DND-41 (cell line): ENCODE measurements at regions not wholly inside any gene's neighbourhood (a gene's known extent, or its start where the extent isn't known, plus 50 kb on each side); places are given as distances from the start of the nearest gene placed in this dataset.

ENCODE experiments used
- ATAC-seq: fragments of 200-7000 bp; cut with Tn5 transposase; 3 replicates; pipeline ENCODE4 v1.9.1; 2021; ENCODE audit warnings: low read depth; ENCODE audit not compliant: insufficient read depth
- DNase-seq: peaks from one replicate; pipeline ENCODE4 v3.0.0-alpha.2; 2020
- H2AFZ ChIP-seq: 2 replicates; pipeline ENCODE4 v1.6.0; 2012; ENCODE audit warnings: low read depth, low read length
- H3K27ac ChIP-seq: 2 replicates; pipeline ENCODE4 v1.5.1; 2012; ENCODE audit warnings: low read length, inconsistent platforms
- H3K27me3 ChIP-seq: fragments of 200-600 bp; sonication (generic); 2 replicates; pipeline ENCODE4 v1.6.0; 2012; ENCODE audit warnings: low read length, mild to moderate bottlenecking, inconsistent platforms; ENCODE audit not compliant: insufficient read depth, poor library complexity
- H3K36me3 ChIP-seq: 2 replicates; pipeline ENCODE4 v1.5.1; 2012; ENCODE audit warnings: low read length, inconsistent platforms; ENCODE audit not compliant: insufficient read depth
- H3K4me1 ChIP-seq: 2 replicates; pipeline ENCODE4 v1.5.1; 2012; ENCODE audit warnings: mild to moderate bottlenecking, low read length; ENCODE audit not compliant: insufficient read depth
- H3K4me2 ChIP-seq: 2 replicates; pipeline ENCODE4 v1.6.0; 2012; ENCODE audit warnings: mild to moderate bottlenecking, moderate library complexity, low read length, inconsistent platforms; ENCODE audit not compliant: insufficient read depth
- H3K4me3 ChIP-seq, 2 experiments: fragments of 200-600 bp in 1 of 2; shearing (Covaris generic) in 1 of 2; 2 replicates each; pipeline ENCODE4 v1.5.1; 2012 to 2016; ENCODE audit warnings: inconsistent platforms in 2 of 2, low read length in 2 of 2, mild to moderate bottlenecking in 2 of 2, low read depth in 1 of 2, moderate library complexity in 1 of 2
- H3K79me2 ChIP-seq: 2 replicates; pipeline ENCODE4 v1.6.0; 2012; ENCODE audit warnings: low read length, inconsistent platforms; ENCODE audit not compliant: insufficient read depth
- H3K9ac ChIP-seq: 2 replicates; pipeline ENCODE4 v1.6.0; 2012; ENCODE audit warnings: low read depth, mild to moderate bottlenecking, inconsistent platforms, low read length, moderate library complexity
- H3K9me3 ChIP-seq: 2 replicates; pipeline ENCODE4 v1.5.1; 2012; ENCODE audit warnings: low read length, moderate library complexity, mild to moderate bottlenecking, inconsistent platforms; ENCODE audit not compliant: insufficient read depth, severe bottlenecking
- H4K20me1 ChIP-seq: 2 replicates; pipeline ENCODE4 v1.6.0; 2012; ENCODE audit warnings: low read length; ENCODE audit not compliant: insufficient read depth
- EZH2 ChIP-seq: IDR thresholded peaks from 3 replicates; pipeline ENCODE4 v1.6.1; 2012; ENCODE audit warnings: borderline replicate concordance, low read depth, mild to moderate bottlenecking, moderate library complexity, low read length, inconsistent platforms; ENCODE audit not compliant: severe bottlenecking
- TF ChIP-seq, protein P1 (sequence below): IDR thresholded peaks from 2 replicates; pipeline ENCODE4 v1.5.1; 2012; ENCODE audit warnings: borderline replicate concordance, low read length, moderate library complexity, mild to moderate bottlenecking; ENCODE audit not compliant: poor library complexity, severe bottlenecking; ENCODE audit errors: extremely low read depth

DNA sequence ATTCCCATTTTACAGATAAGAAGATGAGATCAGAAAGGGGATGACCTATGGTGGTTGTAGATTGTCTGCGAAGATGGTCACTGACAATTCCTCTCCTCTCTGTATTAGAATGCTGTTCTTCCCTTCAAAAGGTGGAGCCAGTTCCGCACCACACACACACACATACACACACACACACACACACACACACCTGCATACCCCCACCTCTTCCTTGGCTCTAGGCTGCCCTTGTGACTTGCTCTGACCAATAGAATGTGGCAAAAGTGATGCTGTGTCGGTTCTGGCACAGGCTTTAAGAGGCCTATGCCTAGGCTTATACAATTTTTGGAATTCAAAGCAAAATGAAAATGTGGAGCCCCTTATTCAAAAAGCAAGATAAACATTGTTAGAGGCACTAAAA, 88.0 kb downstream of the ZFP36L2 start:
- Histone ChIP-seq H3K79me2 (peaks cover 19% of the 10 kb centered on the region), H3K27ac (peak overlapping the region; percentile 96), H3K36me3 (no peaks in the 10 kb centered on the region), H3K4me1 (peaks cover 87% of the 10 kb centered on the region), H3K9ac (peak overlapping the region; percentile 64), H4K20me1 (no peaks in the 10 kb centered on the region), H3K4me2 (no peak overlapping the region; the same call in 1 of the 2 replicates), H3K27me3 (no peaks in the 10 kb centered on the region), H3K9me3 (no peaks in the 10 kb centered on the region), H3K4me3 (no peak overlapping the region), H2AFZ (no peak overlapping the region)
- TF ChIP-seq, protein P1, sequence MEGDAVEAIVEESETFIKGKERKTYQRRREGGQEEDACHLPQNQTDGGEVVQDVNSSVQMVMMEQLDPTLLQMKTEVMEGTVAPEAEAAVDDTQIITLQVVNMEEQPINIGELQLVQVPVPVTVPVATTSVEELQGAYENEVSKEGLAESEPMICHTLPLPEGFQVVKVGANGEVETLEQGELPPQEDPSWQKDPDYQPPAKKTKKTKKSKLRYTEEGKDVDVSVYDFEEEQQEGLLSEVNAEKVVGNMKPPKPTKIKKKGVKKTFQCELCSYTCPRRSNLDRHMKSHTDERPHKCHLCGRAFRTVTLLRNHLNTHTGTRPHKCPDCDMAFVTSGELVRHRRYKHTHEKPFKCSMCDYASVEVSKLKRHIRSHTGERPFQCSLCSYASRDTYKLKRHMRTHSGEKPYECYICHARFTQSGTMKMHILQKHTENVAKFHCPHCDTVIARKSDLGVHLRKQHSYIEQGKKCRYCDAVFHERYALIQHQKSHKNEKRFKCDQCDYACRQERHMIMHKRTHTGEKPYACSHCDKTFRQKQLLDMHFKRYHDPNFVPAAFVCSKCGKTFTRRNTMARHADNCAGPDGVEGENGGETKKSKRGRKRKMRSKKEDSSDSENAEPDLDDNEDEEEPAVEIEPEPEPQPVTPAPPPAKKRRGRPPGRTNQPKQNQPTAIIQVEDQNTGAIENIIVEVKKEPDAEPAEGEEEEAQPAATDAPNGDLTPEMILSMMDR: no peak
- no peak for TF ChIP-seq EZH2
- DNase-seq (peak; percentile 33), ATAC-seq (no peak)

DNA sequence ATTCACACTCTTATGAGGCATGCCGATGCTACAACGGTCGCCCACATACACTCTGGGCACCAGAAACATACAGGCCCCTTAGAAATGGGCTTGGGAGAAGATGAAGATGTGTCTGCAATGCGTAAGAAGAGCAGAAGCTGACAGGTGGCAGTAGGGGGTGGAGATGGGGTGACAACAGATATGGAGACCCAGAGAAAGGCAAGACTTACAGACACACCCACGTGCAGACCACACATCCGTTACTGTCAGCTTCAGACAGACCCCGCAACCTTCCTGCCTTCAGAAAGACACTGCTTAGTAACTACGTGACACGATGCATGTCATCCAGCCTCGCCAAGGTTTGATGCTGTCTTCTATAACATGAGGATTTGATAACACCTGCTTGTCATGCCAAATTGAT, 89.5 kb downstream of the ZFP36L2 start:
- TF ChIP-seq, protein P1: peak; percentile 64
- TF ChIP-seq EZH2: no peak
- peak overlapping the region; percentile 68 for H3K4me2 ChIP-seq
- DNase-seq (peak; percentile 96), ATAC-seq (peak; percentile 68)
- no peaks in the 10 kb centered on the region for H3K36me3 ChIP-seq
- peaks cover 23% of the 10 kb centered on the region for H3K79me2 ChIP-seq
- peak overlapping the region in 1 of 2 experiments; percentile 50; a peak in 2 of 4 replicates for H3K4me3 ChIP-seq
- peaks cover 93% of the 10 kb centered on the region for H3K4me1 ChIP-seq
- no peaks in the 10 kb centered on the region for H3K27me3 ChIP-seq
- H4K20me1 ChIP-seq: no peaks in the 10 kb centered on the region
- peak overlapping the region; percentile 64 for H3K9ac ChIP-seq
- H3K27ac ChIP-seq: peak overlapping the region; percentile 96
- H3K9me3 ChIP-seq: no peaks in the 10 kb centered on the region
- H2AFZ ChIP-seq: no peak overlapping the region

DNA sequence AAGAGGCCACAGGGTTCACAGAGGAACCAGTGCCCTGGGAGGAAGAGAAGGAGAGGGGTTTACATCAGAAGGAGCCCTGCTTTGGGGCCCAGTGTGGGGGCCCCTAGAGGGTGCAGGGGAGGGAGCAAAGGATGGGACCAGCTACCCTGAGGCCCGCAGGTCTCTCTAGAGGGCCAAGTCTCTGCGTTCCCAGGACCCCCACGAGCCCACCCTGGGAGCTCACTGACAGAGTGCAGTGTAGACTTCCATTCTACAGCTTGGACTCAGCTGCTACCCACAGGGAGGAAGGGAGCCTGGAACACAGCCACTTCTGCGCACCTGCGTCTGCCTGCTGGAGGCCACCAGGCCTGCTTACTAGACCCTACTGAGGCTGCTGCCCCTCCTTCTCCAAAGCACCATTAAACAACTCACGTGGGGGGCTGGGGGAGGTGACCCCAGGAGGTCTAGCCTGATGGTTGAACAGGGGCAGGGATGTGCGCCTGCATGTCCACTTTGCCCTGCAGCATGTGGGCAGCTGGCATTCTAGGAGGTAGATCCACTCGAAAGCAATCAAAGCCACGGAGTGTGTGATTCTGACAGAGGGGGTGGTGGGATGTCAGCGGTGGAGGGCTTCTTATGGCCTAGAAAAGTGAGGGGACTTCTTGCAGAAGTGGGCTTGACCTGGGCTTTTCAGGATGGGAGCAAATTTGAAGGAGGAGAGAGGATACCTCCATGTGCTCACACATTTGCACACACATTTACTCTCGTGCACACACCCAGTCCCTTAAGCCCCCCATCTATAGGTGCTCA, 90.2 kb downstream of the ZFP36L2 start:
- H4K20me1 ChIP-seq: no peaks in the 10 kb centered on the region
- H2AFZ ChIP-seq: no peak overlapping the region
- H3K9ac ChIP-seq: peak overlapping the region; percentile 64
- no peaks in the 10 kb centered on the region for H3K9me3 ChIP-seq
- DNase-seq (peak; percentile 90), ATAC-seq (peak; percentile 37)
- H3K27me3 ChIP-seq: no peaks in the 10 kb centered on the region
- peak overlapping the region; percentile 96 for H3K27ac ChIP-seq
- H3K4me3 ChIP-seq: peak overlapping the region in 1 of 2 experiments; percentile 50; a peak in 2 of 4 replicates
- no peaks in the 10 kb centered on the region for H3K36me3 ChIP-seq
- no peak for TF ChIP-seq EZH2
- TF ChIP-seq, protein P1: no peak
- peaks cover 21% of the 10 kb centered on the region for H3K79me2 ChIP-seq
- H3K4me1 ChIP-seq: peaks cover 98% of the 10 kb centered on the region
- H3K4me2 ChIP-seq: peak overlapping the region; percentile 68
